ENCODE measurements at regions not wholly inside any gene's neighbourhood (a gene's known extent, or its start where the extent isn't known, plus 50 kb on each side); places are given as distances from the start of the nearest gene placed in this dataset.

GRCh38 chrX:40277672-40278071 is 179.9 kb upstream of the BCOR start:
- DNase-seq: no peak

DNA sequence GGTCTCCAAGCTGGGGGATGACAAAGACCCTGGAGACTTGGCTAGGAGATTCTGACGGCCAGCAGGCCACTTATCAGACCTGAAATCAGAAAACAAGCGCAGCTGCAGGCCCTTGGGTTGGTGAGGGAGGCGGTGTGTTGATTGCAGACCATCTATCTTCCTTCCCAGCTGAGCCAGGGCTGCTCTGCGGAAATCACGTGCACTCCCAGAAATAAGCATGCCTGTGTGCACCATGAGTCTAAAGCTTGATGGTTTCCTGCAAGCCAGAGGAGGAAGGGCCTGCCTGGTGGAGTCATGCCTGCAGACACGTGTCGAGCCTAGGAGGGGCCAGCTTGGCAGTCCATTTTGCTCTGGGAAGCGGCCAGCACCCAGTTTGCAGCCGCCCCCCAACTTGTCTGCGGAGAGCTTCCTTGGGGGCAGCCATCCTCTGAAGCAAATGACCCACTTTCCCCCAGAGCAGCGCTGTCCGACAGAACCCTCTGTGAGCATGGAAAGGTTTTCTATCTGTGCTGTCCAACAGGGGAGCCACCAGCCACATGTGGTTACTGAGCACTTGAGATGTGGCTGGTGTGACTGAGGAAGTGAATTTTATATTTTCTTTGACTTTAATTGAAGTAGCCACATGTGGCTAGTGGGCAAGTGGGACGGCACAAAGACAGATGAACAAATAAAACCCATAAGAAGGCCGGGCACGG is 175.7 kb upstream of the BCOR start:
- DNase-seq: no peak

DNA sequence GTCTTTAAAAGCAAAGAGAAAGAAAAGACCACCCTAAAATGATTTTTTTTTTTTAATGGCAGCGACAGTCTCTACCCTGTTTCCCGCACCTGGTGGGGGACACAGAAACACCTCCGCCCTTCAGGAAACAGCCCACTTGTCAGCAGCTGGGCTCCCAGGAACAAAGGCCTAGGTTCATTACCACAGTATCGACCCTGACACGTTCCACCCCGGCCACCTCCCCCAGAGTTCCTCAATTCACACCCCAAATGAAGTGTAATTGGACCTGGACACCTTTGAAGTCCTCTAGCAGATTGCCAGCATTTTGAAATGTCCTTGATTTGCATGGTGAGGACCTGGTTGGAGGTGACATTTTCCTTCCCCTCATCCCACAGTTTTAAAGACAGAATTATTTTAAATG is 175.0 kb upstream of the BCOR start:
- no peak for DNase-seq

DNA sequence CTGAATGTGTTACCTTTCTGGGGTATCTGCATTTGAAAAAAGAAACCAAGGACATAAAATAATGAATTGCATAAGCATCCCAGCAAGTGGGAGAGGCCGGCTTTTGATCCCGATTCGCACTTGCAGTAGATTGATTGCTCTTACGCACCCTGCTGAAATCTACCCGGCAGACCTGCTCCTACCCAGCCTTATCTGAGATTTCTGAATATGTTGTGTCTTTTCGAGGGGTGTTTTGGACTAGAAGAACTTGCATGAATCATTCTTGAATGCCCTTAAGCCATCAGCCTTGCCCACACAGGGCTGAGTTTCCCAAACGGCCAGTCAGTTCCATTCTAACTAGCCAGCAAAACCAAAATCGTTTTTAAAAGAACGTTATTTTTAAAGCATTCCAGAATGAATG is 174.4 kb upstream of the BCOR start:
- no peak for DNase-seq

GRCh38 chrX:40268188-40268520 is 170.4 kb upstream of the BCOR start:
- DNase-seq: no peak

GRCh38 chrX:40267334-40268187 is 169.8 kb upstream of the BCOR start:
- DNase-seq: peak; percentile 45

GRCh38 chrX:40266490-40267333 is 169.0 kb upstream of the BCOR start:
- peak; percentile 70 for DNase-seq

DNA sequence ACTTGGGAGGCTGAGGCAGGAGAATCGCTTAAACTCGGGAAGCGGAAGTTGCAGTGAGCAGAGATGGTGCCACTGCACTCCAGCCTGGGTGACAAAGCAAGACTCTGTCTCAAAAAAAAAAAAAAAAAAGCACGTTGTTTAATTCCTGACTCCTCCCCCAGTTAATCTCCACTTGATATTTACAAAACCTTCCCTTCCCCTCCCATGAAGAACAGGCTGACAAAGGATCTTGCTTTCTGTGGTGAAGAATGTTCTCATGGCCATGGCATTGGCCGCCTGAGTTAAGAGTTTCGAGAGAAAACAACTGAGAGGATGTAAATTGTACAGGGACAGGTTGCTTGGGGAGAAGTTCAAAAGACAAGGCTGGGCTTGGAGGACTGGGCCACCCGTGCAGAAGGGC is 168.2 kb upstream of the BCOR start:
- DNase-seq: no peak

DNA sequence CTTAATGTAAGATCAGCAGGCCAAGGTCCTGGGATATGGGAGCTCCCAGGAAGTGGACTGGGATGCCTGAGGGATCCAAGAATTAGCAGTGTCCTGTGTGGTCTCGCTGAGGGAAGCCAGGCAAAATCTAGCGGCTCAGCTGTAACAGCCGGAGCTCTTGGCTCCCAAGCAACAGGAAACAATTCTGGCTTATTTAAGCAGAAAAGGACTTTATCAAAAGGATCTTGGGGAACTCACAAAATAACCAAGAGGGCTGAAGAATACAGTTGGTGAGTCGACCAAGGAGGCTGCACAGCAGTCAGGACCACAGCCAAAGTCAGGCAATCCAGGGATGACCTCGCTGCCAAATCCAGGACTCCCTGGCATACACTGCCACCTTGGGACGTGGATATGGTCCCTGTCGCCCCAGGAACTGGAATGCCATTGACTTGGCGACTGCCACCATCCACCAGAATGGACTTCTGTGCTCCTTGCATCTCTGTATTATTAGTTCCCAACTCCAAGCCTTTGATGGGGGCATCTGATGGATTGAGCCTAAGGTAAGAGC is 165.3 kb upstream of the BCOR start:
- DNase-seq: peak; percentile 46

GRCh38 chrX:40262157-40263013 is 164.6 kb upstream of the BCOR start:
- DNase-seq: no peak

GRCh38 chrX:40261833-40262156 is 164.0 kb upstream of the BCOR start:
- no peak for DNase-seq

DNA sequence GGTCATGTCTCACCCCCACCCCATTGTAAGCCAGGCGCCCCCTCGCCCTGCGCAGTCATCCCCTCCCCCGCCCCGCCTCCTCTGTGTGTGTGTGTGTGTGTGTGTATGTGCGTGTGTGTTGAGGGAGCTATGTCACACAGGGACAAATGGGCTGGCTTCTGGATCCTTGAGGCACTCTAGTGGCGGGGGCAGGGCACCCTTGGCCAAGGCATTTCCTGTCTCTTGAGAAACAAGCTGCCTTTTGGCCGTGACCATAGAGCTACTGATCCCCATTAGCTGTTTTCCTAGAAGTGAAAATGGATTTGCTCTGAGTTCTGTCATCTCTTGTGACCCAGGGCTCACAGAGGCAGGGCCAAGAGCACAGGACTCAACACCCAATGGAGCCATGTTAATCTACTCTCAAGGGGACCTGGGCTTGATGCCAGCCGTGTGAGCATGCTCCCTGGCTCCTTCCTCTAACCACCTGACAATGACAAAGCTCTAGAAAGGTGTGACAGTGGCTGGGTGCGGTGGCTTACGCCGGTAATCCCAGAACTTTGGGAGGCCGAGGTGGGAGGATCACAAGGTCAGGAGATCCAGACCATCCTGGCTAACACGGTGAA is 162.5 kb upstream of the BCOR start:
- no peak for DNase-seq

GRCh38 chrX:40258909-40259308 is 161.2 kb upstream of the BCOR start:
- DNase-seq: no peak

DNA sequence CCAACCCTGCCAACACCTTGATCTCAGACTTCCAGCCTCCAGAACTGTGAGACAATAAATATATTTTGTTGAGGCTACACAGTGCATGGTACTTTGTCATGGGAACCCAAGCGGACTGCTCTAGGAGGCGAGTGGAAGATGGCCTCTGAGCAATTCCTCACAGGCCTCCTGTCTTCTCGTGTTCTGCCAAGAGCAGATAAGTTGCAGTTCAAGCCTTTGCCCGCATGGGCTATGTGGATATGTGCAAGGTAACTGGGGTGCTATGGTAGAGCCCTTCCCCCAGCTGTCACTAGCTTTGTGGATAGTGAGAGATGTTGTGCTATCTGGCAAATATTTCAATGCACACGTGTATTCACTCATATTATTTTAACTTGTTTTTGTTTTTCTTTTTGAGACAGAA is 156.0 kb upstream of the BCOR start:
- no peak for DNase-seq

DNA sequence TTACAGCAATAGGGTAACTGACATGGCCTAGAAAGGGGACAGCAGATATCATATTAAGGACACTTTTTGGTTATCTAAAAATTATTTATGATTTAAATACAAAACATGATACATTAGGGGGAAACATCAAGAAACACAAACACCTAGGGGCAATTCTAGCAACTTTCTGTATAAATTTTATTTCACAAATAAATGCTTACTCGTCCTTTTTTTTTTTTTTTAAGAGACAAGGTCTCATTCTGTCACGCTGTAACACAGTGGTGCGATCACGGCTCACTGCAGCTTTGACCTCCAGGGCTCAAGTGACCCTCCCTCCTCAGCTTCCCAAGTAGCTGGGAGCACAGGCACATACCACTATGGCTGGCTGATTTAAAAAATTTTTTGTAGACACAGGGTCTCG is 151.8 kb upstream of the BCOR start:
- no peak for DNase-seq

- DNase-seq: no peak
Observed at GRCh38 chrX:40248822-40249221, 151.1 kb upstream of the BCOR start.

- DNase-seq: no peak
Observed at GRCh38 chrX:40247848-40248622, 150.3 kb upstream of the BCOR start.

DNA sequence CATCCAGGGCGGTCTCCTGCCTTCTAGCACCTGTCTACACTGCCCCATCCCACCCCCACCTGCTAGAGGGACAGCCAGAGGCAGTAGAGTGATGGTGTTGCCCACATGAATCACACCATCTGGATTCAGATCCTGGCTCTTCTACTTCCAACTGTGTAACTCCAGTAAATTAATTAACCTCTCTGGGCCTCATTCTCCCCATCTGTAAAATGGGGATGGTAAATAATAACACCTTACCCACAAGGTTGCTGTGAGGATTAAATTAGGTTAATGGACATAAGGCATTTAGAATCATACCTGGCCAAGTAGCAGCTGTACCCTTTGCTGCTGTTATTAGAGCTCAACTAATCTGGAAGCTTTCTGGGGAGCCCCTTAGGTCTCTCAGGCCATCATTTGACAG is 149.6 kb upstream of the BCOR start:
- DNase-seq: no peak

GRCh38 chrX:40245488-40246071 is 147.8 kb upstream of the BCOR start:
- DNase-seq: no peak

DNA sequence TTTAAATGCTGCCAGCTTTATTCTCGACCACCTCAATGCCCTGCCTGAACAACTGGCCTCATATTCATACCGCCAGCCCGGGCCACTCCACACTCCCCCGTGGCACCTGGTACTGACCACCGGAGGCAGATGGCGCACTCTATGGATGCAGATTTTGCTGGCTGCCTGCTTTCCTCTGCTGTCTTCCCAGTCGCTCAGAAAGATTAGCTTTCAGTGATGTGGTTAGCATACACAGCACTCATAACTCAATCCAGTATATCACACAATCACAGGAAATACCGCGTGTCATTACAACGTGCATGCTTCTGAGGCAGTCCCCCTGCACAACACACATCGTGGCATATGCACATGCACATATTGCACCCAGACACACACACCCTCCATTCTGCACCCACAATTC is 147.2 kb upstream of the BCOR start:
- DNase-seq: no peak
